Endothelial cell (in vitro differentiated cells): ENCODE measurements at regions not wholly inside any gene's neighbourhood (a gene's known extent, or its start where the extent isn't known, plus 50 kb on each side); places are given as distances from the start of the nearest gene placed in this dataset.

Source experiments
- DNase-seq: peaks from one replicate; pipeline ENCODE4 v3.0.0; 2021; ENCODE audit warnings: low spot score
- H3K27ac Mint-ChIP-seq: one replicate; pipeline ENCODE4 v1.8.0; 2021; ENCODE audit warnings: mixed read lengths, inconsistent platforms; ENCODE audit not compliant: unreplicated experiment
- H3K27me3 Mint-ChIP-seq: one replicate; pipeline ENCODE4 v1.8.0; 2021; ENCODE audit warnings: mild to moderate bottlenecking, moderate library complexity, mixed read lengths, inconsistent platforms; ENCODE audit not compliant: unreplicated experiment
- H3K36me3 Mint-ChIP-seq: one replicate; pipeline ENCODE4 v1.8.0; 2021; ENCODE audit warnings: mild to moderate bottlenecking, low read depth, mixed read lengths, inconsistent platforms; ENCODE audit not compliant: unreplicated experiment
- H3K4me1 Mint-ChIP-seq: one replicate; pipeline ENCODE4 v1.8.0; 2021; ENCODE audit warnings: mild to moderate bottlenecking, mixed read lengths, inconsistent platforms; ENCODE audit not compliant: unreplicated experiment
- H3K4me3 Mint-ChIP-seq: one replicate; pipeline ENCODE4 v1.8.0; 2021; ENCODE audit warnings: mild to moderate bottlenecking, mixed read lengths, inconsistent platforms; ENCODE audit not compliant: unreplicated experiment
- H3K9me3 Mint-ChIP-seq: one replicate; pipeline ENCODE4 v1.8.0; 2021; ENCODE audit warnings: mixed read lengths, inconsistent platforms; ENCODE audit not compliant: unreplicated experiment
- TF ChIP-seq, protein P1 (sequence below): fragments of 200-600 bp; sonication (generic); IDR thresholded peaks from one replicate; pipeline ENCODE4 v1.5.0; 2021; ENCODE audit warnings: antibody characterized with exemption; ENCODE audit not compliant: unreplicated experiment

DNA sequence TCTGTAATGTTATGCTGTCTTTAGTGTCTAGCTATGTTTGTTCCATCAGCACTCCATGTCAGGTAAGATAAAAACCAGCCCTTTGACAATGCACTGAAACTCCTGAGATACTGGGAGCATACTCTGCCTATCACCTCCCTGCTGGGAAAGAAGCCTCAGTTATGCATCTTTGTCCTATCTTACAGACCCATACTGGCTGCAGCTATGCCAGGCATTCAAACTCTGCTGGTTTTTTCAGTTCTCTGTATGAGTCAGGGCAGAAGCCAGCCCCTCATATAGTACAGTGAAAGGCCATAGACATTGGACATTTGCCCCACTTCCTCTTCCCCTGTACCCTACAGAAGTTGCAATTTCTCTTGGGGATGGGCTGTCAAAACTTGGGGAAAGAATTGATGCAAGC lies 181.1 kb upstream of the RGPD4 start:
- Mint-ChIP-seq H3K9me3 (peaks cover 6% of the 10 kb centered on the region), H3K27me3 (peaks cover 4% of the 10 kb centered on the region), H3K27ac (no peak overlapping the region), H3K4me3 (no peak overlapping the region), H3K4me1 (no peaks in the 10 kb centered on the region), H3K36me3 (no peaks in the 10 kb centered on the region)
- no peak for DNase-seq
- TF ChIP-seq, protein P1, sequence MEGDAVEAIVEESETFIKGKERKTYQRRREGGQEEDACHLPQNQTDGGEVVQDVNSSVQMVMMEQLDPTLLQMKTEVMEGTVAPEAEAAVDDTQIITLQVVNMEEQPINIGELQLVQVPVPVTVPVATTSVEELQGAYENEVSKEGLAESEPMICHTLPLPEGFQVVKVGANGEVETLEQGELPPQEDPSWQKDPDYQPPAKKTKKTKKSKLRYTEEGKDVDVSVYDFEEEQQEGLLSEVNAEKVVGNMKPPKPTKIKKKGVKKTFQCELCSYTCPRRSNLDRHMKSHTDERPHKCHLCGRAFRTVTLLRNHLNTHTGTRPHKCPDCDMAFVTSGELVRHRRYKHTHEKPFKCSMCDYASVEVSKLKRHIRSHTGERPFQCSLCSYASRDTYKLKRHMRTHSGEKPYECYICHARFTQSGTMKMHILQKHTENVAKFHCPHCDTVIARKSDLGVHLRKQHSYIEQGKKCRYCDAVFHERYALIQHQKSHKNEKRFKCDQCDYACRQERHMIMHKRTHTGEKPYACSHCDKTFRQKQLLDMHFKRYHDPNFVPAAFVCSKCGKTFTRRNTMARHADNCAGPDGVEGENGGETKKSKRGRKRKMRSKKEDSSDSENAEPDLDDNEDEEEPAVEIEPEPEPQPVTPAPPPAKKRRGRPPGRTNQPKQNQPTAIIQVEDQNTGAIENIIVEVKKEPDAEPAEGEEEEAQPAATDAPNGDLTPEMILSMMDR: no peak

DNA sequence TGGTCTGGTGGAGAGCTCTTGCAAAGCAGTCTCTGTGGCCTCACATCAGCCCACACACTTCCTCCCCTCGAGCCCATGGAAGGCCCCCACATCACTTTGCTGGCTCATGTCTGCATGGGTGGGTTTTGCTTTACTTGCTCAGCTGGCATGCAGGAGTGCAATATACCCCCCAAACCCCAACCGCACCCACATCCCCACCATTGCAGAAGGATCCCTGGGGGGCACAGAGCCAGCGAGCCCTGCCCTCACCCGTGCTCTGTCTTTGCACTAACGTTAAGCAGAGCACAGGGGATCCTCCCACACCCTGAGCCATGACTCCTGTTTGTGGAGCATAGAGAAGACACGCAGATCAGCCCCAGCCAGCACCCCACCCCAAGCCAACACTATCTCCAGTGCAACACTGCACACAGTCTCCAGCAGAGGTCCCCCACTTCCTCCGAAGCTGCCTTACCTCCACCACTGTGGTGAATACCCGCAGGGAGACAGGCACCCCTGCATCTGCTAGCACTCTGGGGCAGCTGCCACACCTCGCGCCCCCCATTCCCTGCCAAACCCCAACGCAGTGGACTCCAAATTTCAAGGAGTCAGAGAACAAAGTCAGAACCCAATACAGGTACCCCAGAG lies 177.8 kb upstream of the RGPD4 start:
- Mint-ChIP-seq H3K27ac (no peak overlapping the region), H3K4me3 (no peak overlapping the region), H3K36me3 (no peaks in the 10 kb centered on the region), H3K4me1 (no peaks in the 10 kb centered on the region), H3K9me3 (no peaks in the 10 kb centered on the region), H3K27me3 (peaks cover 4% of the 10 kb centered on the region)
- TF ChIP-seq, protein P1: no peak
- no peak for DNase-seq

DNA sequence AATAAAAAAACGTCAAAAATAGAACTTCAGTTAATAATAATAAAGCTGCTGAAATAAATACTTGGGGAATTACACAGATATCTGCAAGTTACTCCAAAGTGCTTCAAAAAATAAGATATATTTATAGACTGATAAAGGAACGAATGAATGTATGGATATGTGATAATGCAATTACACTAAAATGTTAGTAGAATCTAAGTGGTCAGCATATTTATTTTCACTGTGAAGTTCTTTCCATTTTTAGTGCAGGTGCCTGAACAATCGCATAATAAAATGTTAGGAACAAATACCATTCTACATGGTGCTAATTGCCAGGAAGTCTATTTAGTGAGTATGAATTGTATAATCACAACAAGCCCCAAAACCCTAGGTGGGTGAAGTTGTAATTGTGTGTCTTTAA lies 169.6 kb upstream of the RGPD4 start:
- Mint-ChIP-seq H3K9me3 (no peaks in the 10 kb centered on the region), H3K27ac (no peak overlapping the region), H3K4me1 (no peaks in the 10 kb centered on the region), H3K4me3 (no peak overlapping the region), H3K36me3 (no peaks in the 10 kb centered on the region), H3K27me3 (no peaks in the 10 kb centered on the region)
- TF ChIP-seq, protein P1: no peak
- DNase-seq: no peak

DNA sequence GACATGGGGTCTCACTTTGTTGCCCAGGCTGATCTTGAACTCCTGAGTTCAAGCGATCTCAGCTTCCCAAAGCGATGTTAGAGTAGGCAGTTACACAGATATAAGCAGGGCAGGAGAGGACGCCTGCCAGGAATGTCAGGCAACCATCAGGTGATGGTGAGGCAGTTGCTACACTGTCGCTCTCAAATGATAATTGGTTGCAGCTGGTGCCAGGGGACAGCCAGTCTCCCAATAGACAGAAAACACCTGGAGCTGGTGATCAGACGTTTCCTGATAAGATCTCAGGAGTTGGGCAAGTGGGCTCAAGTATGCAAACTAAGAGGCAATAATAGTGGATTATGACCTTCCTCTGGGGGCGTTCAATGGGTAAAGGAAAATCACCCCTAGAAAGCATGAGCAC lies 163.1 kb upstream of the RGPD4 start:
- Mint-ChIP-seq H3K9me3 (no peaks in the 10 kb centered on the region), H3K4me1 (no peaks in the 10 kb centered on the region), H3K27me3 (no peaks in the 10 kb centered on the region)

DNA sequence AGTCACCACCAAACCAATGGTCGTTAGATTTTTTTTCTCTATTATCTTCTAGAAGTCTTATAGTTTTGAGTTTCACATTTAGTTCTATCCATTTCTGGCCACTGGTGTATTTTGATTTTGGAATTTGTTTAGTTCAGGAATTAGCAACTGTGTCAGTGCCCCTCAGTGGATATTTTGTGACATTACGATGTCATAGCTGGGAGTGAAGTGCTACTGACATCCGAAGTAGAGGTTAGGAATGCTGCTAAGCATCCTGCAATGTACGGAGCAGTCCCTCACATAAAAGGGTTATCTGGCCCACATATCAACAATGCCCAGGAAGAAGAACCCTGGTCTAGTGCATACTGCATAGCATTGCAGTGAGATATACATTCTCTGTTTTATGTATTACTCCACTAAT lies 157.4 kb upstream of the RGPD4 start:
- H3K27me3 Mint-ChIP-seq: no peaks in the 10 kb centered on the region
- TF ChIP-seq, protein P1: no peak
- DNase-seq: no peak
- H3K9me3 Mint-ChIP-seq: peaks cover 4% of the 10 kb centered on the region
- no peaks in the 10 kb centered on the region for H3K4me1 Mint-ChIP-seq
- H3K4me3 Mint-ChIP-seq: no peak overlapping the region
- H3K36me3 Mint-ChIP-seq: no peaks in the 10 kb centered on the region
- H3K27ac Mint-ChIP-seq: no peak overlapping the region

More for the DNA sequence above, 163.1 kb upstream of the RGPD4 start:
- no peak overlapping the region for H3K4me3 Mint-ChIP-seq
- TF ChIP-seq, protein P1: no peak
- no peak for DNase-seq
- no peaks in the 10 kb centered on the region for H3K36me3 Mint-ChIP-seq
- no peak overlapping the region for H3K27ac Mint-ChIP-seq
